ENCODE measurements at regions not wholly inside any gene's neighbourhood (a gene's known extent, or its start where the extent isn't known, plus 50 kb on each side); places are given as distances from the start of the nearest gene placed in this dataset.

DNA sequence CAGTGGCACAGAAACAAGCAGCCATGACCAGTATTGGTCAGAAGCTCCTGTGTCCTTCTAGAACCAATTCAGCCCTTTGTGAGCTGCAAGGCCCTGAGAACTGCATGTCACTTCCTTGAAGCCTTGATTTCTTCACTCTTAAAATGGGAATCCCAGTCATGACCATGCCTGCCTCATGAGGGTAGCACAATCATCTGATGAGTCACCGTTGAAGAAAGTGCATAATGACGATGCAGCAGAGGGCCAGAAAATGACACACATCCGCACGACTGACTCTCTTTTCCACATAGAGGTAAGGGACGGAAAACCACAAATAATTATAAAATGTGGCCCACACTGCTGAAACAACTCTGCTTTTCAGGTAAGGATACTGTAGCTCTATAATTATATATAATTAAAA, 777.4 kb downstream of the BCL11B start:
- H3K27ac Mint-ChIP-seq = no peak overlapping the region
- peaks cover 64% of the 10 kb centered on the region for H3K9me3 Mint-ChIP-seq
- TF ChIP-seq, protein P1, sequence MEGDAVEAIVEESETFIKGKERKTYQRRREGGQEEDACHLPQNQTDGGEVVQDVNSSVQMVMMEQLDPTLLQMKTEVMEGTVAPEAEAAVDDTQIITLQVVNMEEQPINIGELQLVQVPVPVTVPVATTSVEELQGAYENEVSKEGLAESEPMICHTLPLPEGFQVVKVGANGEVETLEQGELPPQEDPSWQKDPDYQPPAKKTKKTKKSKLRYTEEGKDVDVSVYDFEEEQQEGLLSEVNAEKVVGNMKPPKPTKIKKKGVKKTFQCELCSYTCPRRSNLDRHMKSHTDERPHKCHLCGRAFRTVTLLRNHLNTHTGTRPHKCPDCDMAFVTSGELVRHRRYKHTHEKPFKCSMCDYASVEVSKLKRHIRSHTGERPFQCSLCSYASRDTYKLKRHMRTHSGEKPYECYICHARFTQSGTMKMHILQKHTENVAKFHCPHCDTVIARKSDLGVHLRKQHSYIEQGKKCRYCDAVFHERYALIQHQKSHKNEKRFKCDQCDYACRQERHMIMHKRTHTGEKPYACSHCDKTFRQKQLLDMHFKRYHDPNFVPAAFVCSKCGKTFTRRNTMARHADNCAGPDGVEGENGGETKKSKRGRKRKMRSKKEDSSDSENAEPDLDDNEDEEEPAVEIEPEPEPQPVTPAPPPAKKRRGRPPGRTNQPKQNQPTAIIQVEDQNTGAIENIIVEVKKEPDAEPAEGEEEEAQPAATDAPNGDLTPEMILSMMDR (IDR thresholded peaks at IDR 0.05) = no peak
- DNase-seq = no peak
- H3K27me3 Mint-ChIP-seq (ENCODE audit: insufficient read depth) = no peaks in the 10 kb centered on the region
- H3K4me1 Mint-ChIP-seq (ENCODE audit: low read depth) = no peaks in the 10 kb centered on the region
- no peaks in the 10 kb centered on the region for H3K36me3 Mint-ChIP-seq (ENCODE audit: low read depth)
- H3K4me3 Mint-ChIP-seq = no peak overlapping the region

DNA sequence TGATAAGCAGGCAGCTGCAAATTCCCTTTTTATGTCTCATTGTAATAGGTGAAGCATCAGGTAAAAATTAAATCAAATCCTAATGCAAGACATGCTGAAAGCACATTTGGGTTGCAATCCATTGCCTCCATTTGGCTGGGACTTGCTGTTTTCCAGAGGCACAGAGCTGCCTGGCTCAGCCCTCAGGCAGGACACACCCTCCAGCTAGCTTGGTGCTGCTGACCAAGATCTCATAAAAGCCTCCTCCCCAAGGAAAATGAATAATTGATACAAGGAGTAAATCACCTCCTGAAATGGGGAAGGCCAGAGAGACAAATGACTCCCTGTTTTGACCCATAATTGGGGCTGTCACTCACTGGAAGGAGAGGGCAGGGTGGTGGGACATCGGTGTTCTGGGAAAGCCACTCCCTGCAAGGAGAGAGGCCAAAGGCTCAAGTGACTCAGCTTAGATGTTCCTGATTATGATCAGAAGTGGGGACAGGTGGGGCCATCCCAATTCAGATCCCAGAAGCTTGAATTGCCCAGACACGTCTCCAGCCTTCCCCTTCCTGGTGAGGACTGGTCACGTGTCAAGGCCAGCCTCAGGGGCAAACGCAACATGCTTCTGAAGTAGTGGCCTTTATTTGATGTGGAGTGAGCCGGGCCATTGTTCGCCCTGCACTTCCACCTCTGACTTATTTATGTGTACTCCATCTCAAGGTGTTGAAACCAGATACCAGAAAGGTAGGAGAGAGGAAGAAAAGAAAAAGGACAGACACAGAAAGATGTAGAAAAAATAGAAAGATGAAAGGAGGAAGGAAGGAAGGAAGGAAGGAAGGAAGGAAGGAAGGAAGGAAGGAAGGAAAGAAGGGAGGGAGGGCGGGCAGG, 773.7 kb downstream of the BCL11B start:
- TF ChIP-seq, protein P1 (IDR thresholded peaks at IDR 0.05) = no peak
- Mint-ChIP-seq H3K4me3 (no peak overlapping the region), H3K4me1 (ENCODE audit: low read depth) (no peaks in the 10 kb centered on the region), H3K27me3 (ENCODE audit: insufficient read depth) (no peaks in the 10 kb centered on the region), H3K9me3 (peaks cover 60% of the 10 kb centered on the region), H3K36me3 (ENCODE audit: low read depth) (no peaks in the 10 kb centered on the region), H3K27ac (no peak overlapping the region)
- DNase-seq = no peak

DNA sequence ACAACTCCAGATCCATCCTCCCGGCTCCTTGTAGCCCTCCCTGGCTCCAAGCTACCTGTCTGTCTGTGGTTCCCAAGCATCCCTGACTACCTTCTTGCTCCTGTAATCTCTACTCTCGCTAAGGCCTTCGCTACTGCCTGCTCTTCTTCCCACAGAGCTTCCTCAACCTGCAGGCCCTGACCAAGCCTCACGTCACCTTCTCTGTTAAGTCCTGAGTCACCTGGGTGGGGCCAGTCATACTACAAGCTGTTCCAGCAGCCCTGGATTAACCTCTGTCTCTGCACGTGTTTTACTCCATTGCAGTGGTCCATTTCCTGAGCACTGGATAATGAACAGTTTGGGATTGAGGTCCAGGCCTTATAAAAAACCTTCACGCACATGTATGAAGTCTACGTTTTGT, 770.7 kb downstream of the BCL11B start:
- DNase-seq = no peak
- H3K4me3 Mint-ChIP-seq = no peak overlapping the region
- H3K27me3 Mint-ChIP-seq (ENCODE audit: insufficient read depth) = peaks cover 2% of the 10 kb centered on the region; the same call in 1 of the 2 replicates
- TF ChIP-seq, protein P1 (IDR thresholded peaks at IDR 0.05) = no peak
- no peak overlapping the region for H3K27ac Mint-ChIP-seq
- H3K4me1 Mint-ChIP-seq (ENCODE audit: low read depth) = no peaks in the 10 kb centered on the region
- peaks cover 68% of the 10 kb centered on the region for H3K9me3 Mint-ChIP-seq
- no peaks in the 10 kb centered on the region for H3K36me3 Mint-ChIP-seq (ENCODE audit: low read depth)

DNA sequence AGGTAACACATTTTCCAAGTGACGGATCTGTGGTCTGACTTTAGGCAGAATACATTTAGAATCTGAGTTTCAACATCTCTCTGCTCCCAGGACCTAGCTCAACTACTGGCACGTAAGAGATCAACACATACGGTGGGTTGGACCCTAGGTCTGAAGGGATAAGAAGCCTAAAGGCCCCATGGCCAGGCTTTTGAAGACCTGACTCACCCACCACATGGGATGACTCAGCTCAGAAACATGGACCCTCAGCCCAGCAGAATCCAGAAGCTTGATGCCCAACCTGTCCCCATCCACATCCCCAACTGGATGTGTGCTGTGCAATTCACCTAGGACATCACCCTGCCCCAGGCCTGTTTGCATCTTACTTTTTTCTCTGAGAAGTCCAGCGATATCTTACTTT, 770.2 kb downstream of the BCL11B start:
- Mint-ChIP-seq H3K9me3 (peaks cover 65% of the 10 kb centered on the region), H3K27ac (no peak overlapping the region), H3K4me3 (no peak overlapping the region), H3K4me1 (ENCODE audit: low read depth) (no peaks in the 10 kb centered on the region), H3K36me3 (ENCODE audit: low read depth) (no peaks in the 10 kb centered on the region), H3K27me3 (ENCODE audit: insufficient read depth) (peaks cover 2% of the 10 kb centered on the region; the same call in 1 of the 2 replicates)
- TF ChIP-seq, protein P1 (IDR thresholded peaks at IDR 0.05) = no peak
- DNase-seq = no peak

DNA sequence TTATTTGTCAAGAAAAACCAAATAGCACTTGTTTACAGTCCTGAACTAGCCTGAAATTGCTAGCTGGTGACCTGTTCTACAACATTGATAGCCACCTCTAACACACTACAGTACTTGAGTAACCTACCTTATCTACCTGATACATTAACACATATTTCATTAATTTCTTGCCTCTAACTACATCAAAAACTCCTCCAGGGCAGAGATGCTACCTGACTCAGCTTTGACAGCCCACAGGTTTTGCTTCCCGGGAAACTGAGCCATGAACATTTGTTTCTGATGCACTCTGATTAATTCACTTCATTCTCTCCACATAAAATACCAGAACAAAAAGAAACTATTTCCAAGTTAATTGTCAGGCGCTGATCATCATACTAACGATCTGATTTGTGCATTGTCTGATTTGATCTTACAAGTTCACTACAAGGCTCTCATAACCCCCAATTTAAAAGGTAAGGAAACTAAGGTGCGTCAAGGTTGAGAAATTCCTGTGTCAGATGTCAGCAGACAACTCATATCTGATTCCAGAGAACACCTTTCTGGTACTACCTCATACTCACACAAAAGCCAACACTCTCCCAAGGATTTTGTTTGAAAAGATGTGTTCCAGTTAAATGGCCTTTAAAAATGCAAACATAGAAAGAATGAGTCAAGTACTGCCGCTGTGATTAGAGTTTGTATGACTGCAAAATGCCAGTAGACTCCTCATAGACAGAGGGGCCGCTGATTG, 768.7 kb downstream of the BCL11B start:
- Mint-ChIP-seq H3K36me3 (ENCODE audit: low read depth) (no peaks in the 10 kb centered on the region), H3K9me3 (peaks cover 61% of the 10 kb centered on the region), H3K27me3 (ENCODE audit: insufficient read depth) (peaks cover 2% of the 10 kb centered on the region; the same call in 1 of the 2 replicates), H3K4me3 (no peak overlapping the region), H3K27ac (no peak overlapping the region), H3K4me1 (ENCODE audit: low read depth) (no peaks in the 10 kb centered on the region)
- no peak for DNase-seq
- TF ChIP-seq, protein P1 (IDR thresholded peaks at IDR 0.05) = no peak
